Heart left ventricle (tissue), 16 donors: ENCODE measurements at regions not wholly inside any gene's neighbourhood (a gene's known extent, or its start where the extent isn't known, plus 50 kb on each side); places are given as distances from the start of the nearest gene placed in this dataset.

Experiments used
- ATAC-seq, 4 donors: fragments of 200-7000 bp; cut with Tn5 transposase; one replicate each; pipeline ENCODE4 v1.9.1; 2020 to 2022; ENCODE audit warnings: moderate library complexity in 4 of 4, mild to moderate bottlenecking in 3 of 4, moderate number of reproducible peaks in 1 of 4
- DNase-seq, 5 donors: peaks; one replicate each; pipeline ENCODE4 v3.0.0-alpha.2; 2020
- H3K27ac ChIP-seq, 12 donors: fragments of 200-600 bp; sonication (generic) in 4 of 12; one replicate each; pipeline versions ENCODE4 v1.5.0 to v1.8.0; 2016 to 2022; ENCODE audit warnings: mild to moderate bottlenecking in 2 of 12
- H3K27me3 ChIP-seq, 9 donors: fragments of 200-600 bp; sonication (generic) in 2 of 9; one replicate each; pipeline versions ENCODE4 v1.5.1 to v1.8.0; 2016 to 2022; ENCODE audit warnings: mild to moderate bottlenecking in 3 of 9
- H3K36me3 ChIP-seq, 9 donors: fragments of 200-600 bp; sonication (generic) in 2 of 9; one replicate each; pipeline versions ENCODE4 v1.5.0 to v1.8.0; 2018 to 2022; ENCODE audit warnings: mild to moderate bottlenecking in 2 of 9
- H3K4me1 ChIP-seq, 12 donors: fragments of 200-600 bp; sonication (generic) in 4 of 12; one replicate each; pipeline versions ENCODE4 v1.5.0 to v1.8.0; 2016 to 2022; ENCODE audit warnings: mild to moderate bottlenecking in 3 of 12
- H3K4me3 ChIP-seq, 12 donors: fragments of 200-600 bp; sonication (generic) in 4 of 12; one replicate each; pipeline versions ENCODE4 v1.5.0 to v1.8.0; 2017 to 2022; ENCODE audit warnings: mild to moderate bottlenecking in 9 of 12, moderate library complexity in 4 of 12
- H3K9me3 ChIP-seq, 12 donors: fragments of 200-600 bp; sonication (generic) in 4 of 12; one replicate each; pipeline versions ENCODE4 v1.5.0 to v1.8.0; 2016 to 2022; ENCODE audit warnings: mild to moderate bottlenecking in 1 of 12
- CTCF ChIP-seq, 12 donors: fragments of 200-600 bp; sonication (generic) in 4 of 12; IDR thresholded peaks; one replicate each; pipeline versions ENCODE4 v1.5.0 to v1.8.0; 2018 to 2022; ENCODE audit warnings: antibody characterized with exemption in 12 of 12, mild to moderate bottlenecking in 5 of 12
- POLR2A ChIP-seq, 2 donors: fragments of 450-650 bp; IDR thresholded peaks; one replicate each; pipeline ENCODE4 v1.6.1; 2017; ENCODE audit warnings: antibody characterized with exemption in 2 of 2, mild to moderate bottlenecking in 2 of 2, moderate library complexity in 2 of 2
- WGBS, 4 donors: extraction: QIAGEN DNeasy Blood & Tissue Kit in 2 of 4; methylation state at CpG; one replicate each; pipeline versions ENCODE4 v1.1.5 to v1.1.7; 2013 to 2018; 5-methylcytosine and 5-hydroxymethylcytosine counted together
- intact Hi-C, 10 donors: fragments of 100-400 bp; cut with DNase I; formaldehyde crosslinking; loops; one replicate each; pipeline versions ENCODE4 v1.11.1 to v1.14.2; 2022
- donor health status: ischemic (EF 13 %, LVEDD 7.1; RV severe dilation, severe dysfunction).
- donor health status: healthy with polysubstance abuse.
- donor health status: DM: no; HTN: yes; CAD: no.
- donor health status: DM: no; HTN: no; CAD: no.
- donor health status: ischemic (EF 25% LVEDD 6.9; RV normal size, moderate dysfunction).
- donor health status: ischemic (EF 25% LVEDD 5.7; RV mildly dilated, moderate dysfunction).
- donor health status: healthy.
- donor health status: DM: yes; HTN: yes; CAD: no.
- donor health status: ischemic (EF 35%, LVEDD 5.7; RV mildly dilated, moderate dysfunction).
- donor health status: nonischemic (EF 11% LVEDD 7.7; RV severe dilation, severe dysfunction).
- donor health status: DM: yes; HTN: yes; CAD: no.
- donor health status: PGD.
- donor health status: ischemic (EF 29% LVEDD 5.4; RV normal size, mild dysfunction).
- donor health status: nonischemic (EF 23%, LVEDD 6.1; RV moderate dilation, normal function).

GRCh38 chr5:168169791-168170190 is 121.7 kb upstream of the WWC1 start:
- Histone ChIP-seq H3K9me3 (no peaks in the 10 kb centered on the region), H3K27me3 (no peaks in the 10 kb centered on the region), H3K27ac (peak overlapping the region in 8 of 12 donors; percentile 4 to 86 (median 42)), H3K36me3 (peaks cover 0 to 8% (median 0%) of the 10 kb centered on the region in 9 donors), H3K4me3 (no peak overlapping the region), H3K4me1 (peaks cover 0 to 72% (median 22%) of the 10 kb centered on the region in 12 donors)
- intact Hi-C loops = no loop called here
- TF ChIP-seq CTCF (IDR thresholded peaks at IDR 0.05) (no peak), POLR2A (IDR thresholded peaks at IDR 0.05) (no peak)
- DNase-seq = no peak
- ATAC-seq = no peak

GRCh38 chr5:168171901-168172759 is 119.3 kb upstream of the WWC1 start:
- ATAC-seq (peak; percentile 23 to 57 (median 56)), DNase-seq (no peak)
- WGBS, 4 donors = 50 to 61% (median 56%) methylated on average over 15 of the region's 15 CpGs
- H3K4me1 ChIP-seq = peaks cover 0 to 55% (median 16%) of the 10 kb centered on the region in 12 donors
- no peaks in the 10 kb centered on the region for H3K9me3 ChIP-seq
- H3K27ac ChIP-seq = peak overlapping the region; percentile 16 to 87 (median 68)
- H3K36me3 ChIP-seq = peaks cover 0 to 8% (median 0%) of the 10 kb centered on the region in 9 donors
- TF ChIP-seq POLR2A (IDR thresholded peaks at IDR 0.05) (no peak), CTCF (IDR thresholded peaks at IDR 0.05) (no peak)
- intact Hi-C loops = no loop called here
- no peak overlapping the region for H3K4me3 ChIP-seq
- no peaks in the 10 kb centered on the region for H3K27me3 ChIP-seq

- intact Hi-C loops = no loop called here
- peaks cover 0 to 2% (median 0%) of the 10 kb centered on the region in 9 donors for H3K36me3 ChIP-seq
- 17 to 31% (median 22%) methylated on average over 2 of the region's 2 CpGs for WGBS, 4 donors
- peak overlapping the region; percentile 16 to 87 (median 68) for H3K27ac ChIP-seq
- H3K27me3 ChIP-seq = no peaks in the 10 kb centered on the region
- TF ChIP-seq CTCF (IDR thresholded peaks at IDR 0.05) = no peak
- no peak for TF ChIP-seq POLR2A (IDR thresholded peaks at IDR 0.05)
- DNase-seq (peak in 1 of 5 donors; percentile 50), ATAC-seq (peak; percentile 38 to 61 (median 52))
- peaks cover 0 to 62% (median 18%) of the 10 kb centered on the region in 12 donors for H3K4me1 ChIP-seq
- H3K4me3 ChIP-seq = no peak overlapping the region
- H3K9me3 ChIP-seq = no peaks in the 10 kb centered on the region
These were observed 118.7 kb upstream of the WWC1 start for GRCh38 chr5:168172760-168173223.

DNA sequence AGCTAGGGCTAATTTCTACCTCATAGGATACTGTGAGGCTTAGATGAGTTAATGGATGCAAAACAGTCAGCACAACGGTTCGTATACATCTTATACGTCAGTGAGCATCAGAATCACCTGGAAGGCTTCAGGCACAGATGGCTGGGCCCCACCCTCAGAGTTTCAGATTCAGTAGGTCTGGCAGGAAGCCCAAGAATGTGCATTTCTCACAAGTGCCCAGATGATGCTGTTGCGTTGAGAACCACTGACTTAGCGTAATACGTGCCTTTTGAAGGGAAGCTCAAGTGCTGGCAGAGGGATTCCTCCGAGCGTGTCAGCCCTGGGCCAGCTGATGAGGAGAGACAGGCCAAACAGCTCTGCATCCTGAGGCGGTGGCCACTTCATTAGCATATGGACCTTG is 117.1 kb upstream of the WWC1 start:
- TF ChIP-seq CTCF (IDR thresholded peaks at IDR 0.05) (no peak), POLR2A (IDR thresholded peaks at IDR 0.05) (no peak)
- Histone ChIP-seq H3K27ac (peak overlapping the region in 3 of 12 donors; percentile 30 to 86 (median 86)), H3K27me3 (no peaks in the 10 kb centered on the region), H3K4me3 (no peak overlapping the region), H3K36me3 (no peaks in the 10 kb centered on the region), H3K9me3 (no peaks in the 10 kb centered on the region), H3K4me1 (peaks cover 0 to 70% (median 23%) of the 10 kb centered on the region in 12 donors)
- 61 to 73% (median 64%) methylated on average over 9 of the region's 9 CpGs for WGBS, 4 donors
- ATAC-seq = peak in 2 of 4 donors; percentile 11 to 25
- intact Hi-C loops = no loop called here
- DNase-seq = peak in 1 of 5 donors; percentile 48
